HG03469 (cell line): ENCODE measurements at regions not wholly inside any gene's neighbourhood (a gene's known extent, or its start where the extent isn't known, plus 50 kb on each side); places are given as distances from the start of the nearest gene placed in this dataset.

Experiments used
- ATAC-seq: cut with Tn5 transposase; IDR thresholded peaks from one replicate; pipeline ENCODE4 v1.9.1; 2021; ENCODE audit warnings: mild to moderate bottlenecking, moderate library complexity, moderate number of reproducible peaks; ENCODE audit not compliant: unreplicated experiment

GRCh38 chr1:104923075-104923474 is 1173.4 kb downstream of the AMY1C start:
- no peak for ATAC-seq

- no peak for ATAC-seq
These were observed 1179.6 kb downstream of the AMY1C start for GRCh38 chr1:104929280-104929679.

DNA sequence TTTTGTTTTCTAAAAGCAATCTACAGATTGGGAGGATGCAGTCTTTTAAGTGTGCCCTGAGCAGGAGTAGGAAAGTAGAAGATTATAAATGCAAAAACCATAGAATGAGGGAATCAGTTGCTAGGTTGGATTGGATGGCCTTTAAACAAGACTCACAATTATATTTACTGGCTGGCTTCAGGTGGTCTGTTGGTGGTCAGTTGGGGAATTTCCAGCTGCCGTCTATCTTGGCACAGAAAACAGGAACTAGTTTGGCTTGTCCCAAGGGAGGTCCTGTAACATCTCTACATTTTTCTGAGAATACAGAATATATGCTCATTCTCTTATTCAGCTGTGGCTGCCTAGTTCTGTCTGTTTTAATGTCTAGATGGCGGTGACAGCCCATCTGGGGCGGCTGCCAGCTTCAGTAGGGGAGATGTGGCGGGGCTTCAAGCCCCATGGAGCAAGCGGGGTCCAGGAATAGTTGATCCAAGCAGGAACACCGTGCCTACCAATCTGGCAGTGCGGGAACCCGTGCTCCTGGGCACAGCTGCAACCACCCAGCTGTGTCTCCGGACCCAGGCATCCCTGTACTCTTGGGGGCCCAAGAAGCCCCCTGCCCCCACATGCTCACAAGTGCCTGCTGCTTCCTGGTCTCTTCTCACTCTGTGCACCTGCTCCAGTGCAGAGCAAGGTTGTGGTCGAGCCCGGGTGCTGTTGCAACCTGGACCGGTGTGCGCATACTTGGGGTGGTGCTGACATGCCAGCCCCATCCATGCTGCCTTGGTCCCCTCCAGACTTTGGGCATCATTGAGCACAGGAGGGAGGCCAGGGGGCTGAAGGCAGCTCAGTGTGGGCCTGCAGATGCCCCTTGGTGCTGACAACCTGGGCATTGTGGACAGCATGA is 1182.6 kb downstream of the AMY1C start:
- peak; percentile 36 for ATAC-seq

GRCh38 chr1:104932949-104933679 is 1183.4 kb downstream of the AMY1C start:
- no peak for ATAC-seq

- no peak for ATAC-seq
These were observed 1184.1 kb downstream of the AMY1C start for GRCh38 chr1:104933846-104934245.

DNA sequence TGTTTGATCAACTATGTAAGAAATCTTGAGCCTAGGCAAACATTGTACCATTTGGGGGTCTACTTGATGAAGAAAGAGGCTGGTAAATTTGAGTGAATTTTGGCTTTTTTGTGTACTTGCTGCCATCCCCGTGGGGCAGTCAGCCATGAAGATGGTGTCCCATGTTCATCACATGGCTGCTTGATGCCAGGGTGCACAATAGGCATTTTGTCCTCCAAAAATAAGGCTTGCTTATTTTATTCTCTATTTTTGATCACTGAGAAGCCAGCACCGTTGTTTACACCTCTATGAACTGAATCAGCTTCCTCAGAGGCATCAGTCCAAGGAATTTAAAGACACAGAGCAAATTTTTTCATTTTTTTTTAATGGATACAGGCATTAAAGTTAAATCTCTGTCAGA is 1195.7 kb downstream of the AMY1C start:
- ATAC-seq: no peak

GRCh38 chr1:104946558-104947210 is 1197.0 kb downstream of the AMY1C start:
- no peak for ATAC-seq

- ATAC-seq: no peak
These were observed 1203.9 kb downstream of the AMY1C start for GRCh38 chr1:104953555-104953954.

DNA sequence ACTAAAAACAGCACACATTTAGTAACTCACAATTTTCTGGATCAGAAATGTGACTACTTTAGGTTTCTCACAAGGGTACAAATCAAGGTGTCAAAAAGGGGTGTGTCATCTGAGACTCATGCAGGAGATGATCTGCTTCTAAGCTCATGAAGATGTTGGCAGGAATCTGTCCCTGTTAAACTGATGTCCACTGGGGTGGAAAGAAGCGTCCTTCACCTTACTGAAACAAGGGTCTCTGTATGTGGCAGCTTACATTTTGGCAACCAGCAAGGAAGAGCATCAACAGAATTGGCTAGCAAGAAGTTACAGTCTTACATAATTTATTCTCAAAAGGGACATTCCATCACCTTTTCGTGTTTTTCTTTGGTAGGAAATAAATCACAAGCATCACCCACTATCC is 1223.8 kb downstream of the AMY1C start:
- ATAC-seq: no peak

- ATAC-seq: no peak
These were observed 1230.0 kb downstream of the AMY1C start for GRCh38 chr1:104979651-104980050.

GRCh38 chr1:104987210-104987609 is 1237.5 kb downstream of the AMY1C start:
- peak; percentile 98 for ATAC-seq

DNA sequence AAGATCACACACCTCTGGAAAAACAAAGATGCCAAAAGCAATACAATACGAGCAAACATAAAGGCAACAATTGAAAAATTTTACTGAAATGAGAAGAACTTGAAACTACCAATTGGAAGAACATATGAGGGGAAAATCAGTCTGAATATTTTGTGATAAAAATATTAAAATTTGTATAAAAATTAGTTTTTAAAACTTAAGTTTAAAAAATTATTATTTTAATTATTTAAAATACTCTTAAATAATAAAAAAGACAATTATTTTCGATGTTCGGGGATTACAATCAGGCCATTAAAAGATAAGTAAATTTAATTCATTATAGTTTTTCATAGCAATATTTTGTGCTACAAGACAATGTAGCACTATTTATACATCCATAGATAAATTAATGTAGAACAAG is 1239.3 kb downstream of the AMY1C start:
- ATAC-seq: no peak

- ATAC-seq: no peak
These were observed 1242.0 kb downstream of the AMY1C start for GRCh38 chr1:104991702-104992101.

DNA sequence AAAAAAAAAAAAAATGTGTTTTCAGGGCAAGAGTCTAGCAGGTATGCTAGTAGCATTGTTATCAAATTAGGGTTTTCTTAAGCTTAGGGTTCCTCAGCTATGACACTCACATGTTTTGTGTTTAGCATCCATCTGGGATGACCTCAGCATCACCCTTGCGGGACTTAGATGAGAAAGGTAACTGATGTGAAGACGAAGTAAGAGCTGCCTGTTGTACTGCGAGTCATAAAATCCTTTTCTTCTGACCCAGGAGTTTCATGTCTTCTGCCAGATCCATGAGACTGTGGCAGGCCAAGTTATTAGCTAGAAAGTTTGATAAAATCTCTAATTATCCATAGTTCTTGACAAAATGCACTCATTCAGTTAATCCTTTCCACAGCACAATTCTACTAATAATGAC is 1251.1 kb downstream of the AMY1C start:
- ATAC-seq: no peak

- ATAC-seq: no peak
These were observed 1254.8 kb downstream of the AMY1C start for GRCh38 chr1:105004515-105004914.

DNA sequence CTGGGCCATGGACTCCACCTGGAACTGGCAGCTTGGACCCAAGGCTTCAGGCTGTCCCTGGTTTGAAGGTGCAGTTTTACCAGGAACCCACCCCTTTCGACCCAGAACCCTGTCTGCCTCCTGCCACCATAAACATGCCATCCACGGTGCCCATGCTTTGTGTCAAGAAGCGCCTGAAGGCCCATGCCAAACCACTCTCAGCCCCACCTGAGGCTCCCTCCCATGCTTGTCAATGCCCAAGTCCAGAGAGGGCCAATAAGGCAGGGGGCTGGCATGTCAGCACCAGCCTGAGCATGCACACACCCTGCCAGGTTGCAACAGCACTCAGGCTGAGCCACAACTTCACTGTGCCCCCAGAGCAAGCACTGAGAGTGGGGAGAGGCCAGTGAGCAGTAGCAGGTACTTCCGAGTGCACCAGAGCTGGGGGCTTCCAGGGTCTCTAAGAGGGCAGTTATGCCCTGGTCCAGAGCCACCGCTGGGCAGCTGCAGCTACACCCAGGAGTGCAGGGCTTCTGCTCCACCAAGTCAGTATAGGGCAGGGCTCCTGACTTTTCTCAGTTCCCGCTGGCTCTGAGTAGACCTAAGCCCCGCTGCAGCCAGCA is 1256.0 kb downstream of the AMY1C start:
- no peak for ATAC-seq

DNA sequence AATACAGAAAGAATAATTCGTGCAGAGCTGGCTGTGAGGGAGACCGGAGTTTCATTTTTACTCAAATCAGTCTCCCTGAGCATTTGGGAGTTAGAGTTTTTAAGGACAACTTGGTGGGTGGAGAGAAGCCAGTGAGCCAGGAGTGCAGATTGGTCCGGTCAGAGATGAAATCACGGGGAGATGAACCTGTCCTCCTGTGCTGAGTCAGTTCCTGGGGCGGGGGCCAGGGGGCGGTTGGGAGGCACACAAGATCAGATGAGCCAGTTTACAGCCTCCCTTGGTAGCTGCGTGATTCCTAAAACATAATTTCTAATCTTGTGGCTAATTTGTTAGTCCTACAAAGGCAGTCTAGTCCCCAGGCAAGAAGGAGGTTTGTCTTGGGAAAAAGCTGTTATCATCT is 1267.9 kb downstream of the AMY1C start:
- no peak for ATAC-seq

- ATAC-seq: no peak
These were observed 1274.0 kb downstream of the AMY1C start for GRCh38 chr1:105023719-105024118.

DNA sequence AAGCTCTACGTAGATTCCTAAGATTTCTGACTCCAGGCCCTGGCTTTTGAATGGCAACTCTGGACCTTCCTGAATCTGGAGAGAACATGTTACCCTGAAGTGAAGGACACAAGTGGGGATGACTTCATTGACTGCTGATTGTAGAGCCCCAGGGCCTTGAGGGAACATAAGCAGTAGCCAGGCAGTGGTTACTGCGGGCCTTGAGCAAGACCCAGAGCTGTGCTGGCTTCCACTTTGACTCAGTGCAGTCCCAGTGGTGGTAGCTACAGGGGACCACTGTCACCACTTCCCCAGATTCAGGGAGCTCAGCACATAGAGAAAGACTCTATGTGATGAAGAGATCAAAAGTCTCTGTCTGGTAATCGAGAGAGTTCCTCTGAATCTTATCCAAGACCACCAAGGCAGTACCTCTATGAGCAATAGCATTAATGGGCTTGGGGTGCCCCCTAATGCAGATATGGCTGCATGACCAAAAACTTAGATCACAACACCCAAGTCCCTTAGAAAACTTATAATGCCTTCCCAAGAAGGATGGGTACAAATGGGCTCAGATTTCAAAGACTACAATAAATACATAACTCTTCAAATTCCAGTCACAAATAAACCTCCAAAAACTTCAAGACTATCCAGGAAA is 1278.3 kb downstream of the AMY1C start:
- ATAC-seq: peak; percentile 45

DNA sequence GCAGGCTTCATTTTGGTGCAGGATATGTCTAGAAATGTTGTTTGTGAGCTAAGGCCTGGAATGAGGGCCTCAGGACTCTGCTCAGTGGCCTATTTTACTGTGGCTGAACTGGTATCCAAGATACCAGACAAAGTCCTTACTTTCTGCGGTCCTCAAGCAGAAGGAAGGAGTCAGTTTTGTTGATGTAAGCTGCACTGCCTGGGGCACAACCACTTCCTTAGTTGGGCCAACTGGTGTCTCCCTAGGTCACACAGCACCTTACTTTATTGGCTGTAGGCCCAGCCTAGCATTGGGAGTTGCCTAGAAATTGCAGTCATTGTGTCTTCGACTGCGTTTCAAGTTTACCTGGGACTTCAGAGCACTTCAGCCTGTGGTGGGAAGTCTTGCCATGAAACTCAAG is 1322.7 kb downstream of the AMY1C start:
- no peak for ATAC-seq

- no peak for ATAC-seq
These were observed 1323.2 kb downstream of the AMY1C start for GRCh38 chr1:105072850-105073249.
